HG03025 (cell line): ENCODE measurements at regions not wholly inside any gene's neighbourhood (a gene's known extent, or its start where the extent isn't known, plus 50 kb on each side); places are given as distances from the start of the nearest gene placed in this dataset.

Experiments used
- ATAC-seq: cut with Tn5 transposase; IDR thresholded peaks from one replicate; pipeline ENCODE4 v1.9.1; 2021; ENCODE audit warnings: mild to moderate bottlenecking, moderate library complexity; ENCODE audit not compliant: unreplicated experiment, low FRiP score

DNA sequence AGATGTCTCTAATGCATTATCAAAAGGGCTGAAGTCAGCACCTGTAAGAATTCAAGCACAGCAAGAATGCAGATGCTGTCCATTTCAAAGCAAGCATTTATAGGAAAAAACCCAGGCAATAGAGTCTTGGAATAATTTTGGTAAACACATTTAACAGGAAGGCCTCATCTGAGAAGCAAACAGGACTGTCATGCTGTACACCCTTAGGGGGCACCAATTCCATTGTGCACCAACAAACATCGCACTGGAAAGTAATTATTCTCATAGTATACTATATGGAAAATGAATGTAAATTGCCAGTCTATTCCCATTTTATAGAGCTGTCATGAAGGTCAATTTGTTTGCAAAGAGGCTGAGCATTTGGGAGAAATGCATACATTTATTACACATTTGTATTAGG is 247.3 kb upstream of the SUCLG2 start:
- ATAC-seq: no peak

DNA sequence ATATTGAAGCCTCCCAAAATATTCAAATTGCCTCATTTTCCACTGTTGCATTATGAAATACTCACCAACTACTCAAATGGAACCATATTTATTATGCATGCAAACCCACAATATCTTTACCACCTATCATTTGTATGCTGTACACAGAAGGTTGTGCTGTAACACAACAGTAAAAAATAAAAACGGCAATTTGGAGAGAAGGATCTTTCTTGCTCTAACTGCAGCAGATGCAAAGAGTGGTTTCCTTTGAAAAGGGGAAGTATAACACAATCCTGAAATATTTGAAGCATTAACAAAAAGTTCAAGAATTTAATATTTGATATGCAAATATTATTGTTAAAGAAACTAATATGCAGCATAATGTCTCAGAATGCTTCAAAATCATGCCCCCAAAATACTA is 244.5 kb upstream of the SUCLG2 start:
- no peak for ATAC-seq

- ATAC-seq: no peak
These were observed 243.2 kb upstream of the SUCLG2 start for GRCh38 chr3:67897351-67898336.

DNA sequence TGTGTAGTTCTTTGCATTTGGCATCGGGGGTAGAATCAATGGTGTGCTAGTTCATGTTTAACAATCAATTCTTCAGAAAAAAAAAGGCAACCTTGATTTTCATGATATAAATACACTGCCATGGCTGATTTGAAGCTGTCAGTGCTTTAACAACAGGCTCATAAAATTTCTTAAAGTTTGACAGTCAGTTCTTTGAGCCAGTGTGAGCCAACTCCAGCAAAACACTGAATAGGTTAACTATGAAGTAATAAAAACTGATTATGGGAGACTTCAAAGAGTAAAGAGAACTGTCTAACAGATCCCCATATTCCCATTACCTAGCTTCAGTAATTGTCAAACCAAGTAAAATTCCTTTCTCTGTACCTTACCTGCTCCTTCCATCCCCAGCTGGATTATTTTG is 241.7 kb upstream of the SUCLG2 start:
- ATAC-seq: no peak

DNA sequence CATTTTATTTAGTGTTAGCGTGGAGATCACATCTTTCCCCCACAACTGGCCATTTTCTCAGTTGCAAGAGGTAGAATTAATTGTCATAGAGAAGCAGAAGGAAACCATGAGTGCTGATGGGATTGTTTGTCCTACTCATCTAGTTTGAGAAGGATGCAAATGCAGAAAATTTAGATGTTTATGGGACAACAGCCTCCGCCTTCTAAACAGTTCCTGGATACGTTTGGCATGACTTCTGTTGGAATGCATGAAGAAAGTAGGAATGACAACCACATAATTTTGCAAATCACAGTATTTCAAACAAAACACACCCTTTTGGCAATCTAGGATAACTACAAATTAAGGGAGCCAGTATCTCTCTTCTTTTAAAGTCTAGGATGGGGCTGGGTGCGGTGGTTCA is 240.1 kb upstream of the SUCLG2 start:
- ATAC-seq: no peak

GRCh38 chr3:67884345-67884744 is 229.9 kb upstream of the SUCLG2 start:
- ATAC-seq: no peak

DNA sequence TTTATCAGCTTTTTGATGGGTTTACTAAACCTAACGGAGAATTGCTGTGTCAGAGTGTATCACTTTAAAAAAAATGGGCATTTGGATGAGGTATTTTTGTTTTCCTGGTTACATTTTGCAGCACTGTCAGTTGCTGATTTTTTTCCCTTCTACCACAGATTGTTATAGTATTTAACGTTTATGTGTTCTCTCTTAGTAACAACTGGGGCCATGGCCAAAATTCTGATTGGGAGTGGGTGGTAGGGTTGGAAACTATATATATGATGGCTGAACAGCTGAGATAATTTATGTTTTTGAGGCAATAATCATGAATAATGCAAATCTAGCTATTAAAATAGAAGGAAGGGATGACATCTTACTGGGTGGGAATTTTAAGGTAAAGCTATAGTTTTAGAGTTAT is 229.4 kb upstream of the SUCLG2 start:
- ATAC-seq: no peak

- no peak for ATAC-seq
These were observed 228.6 kb upstream of the SUCLG2 start for GRCh38 chr3:67882981-67883380.

DNA sequence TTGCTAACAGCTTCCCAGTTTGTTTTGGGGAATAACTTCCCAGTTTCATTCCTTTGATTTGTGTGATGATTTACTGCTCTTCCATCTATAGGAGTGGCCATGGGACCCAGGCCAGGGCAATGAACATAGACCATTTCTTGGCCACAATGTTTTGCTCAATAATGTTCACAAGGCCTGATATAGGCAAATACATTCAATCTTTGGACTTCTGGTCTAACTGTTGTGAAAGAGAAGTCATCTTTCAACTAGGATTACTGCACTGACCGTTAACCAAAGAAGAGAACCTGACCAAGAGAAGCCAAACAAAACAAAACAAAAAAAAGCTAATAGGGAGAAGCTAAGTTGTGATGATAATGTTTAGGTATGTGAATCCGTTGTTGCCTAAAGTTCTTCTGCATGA is 221.8 kb upstream of the SUCLG2 start:
- no peak for ATAC-seq

DNA sequence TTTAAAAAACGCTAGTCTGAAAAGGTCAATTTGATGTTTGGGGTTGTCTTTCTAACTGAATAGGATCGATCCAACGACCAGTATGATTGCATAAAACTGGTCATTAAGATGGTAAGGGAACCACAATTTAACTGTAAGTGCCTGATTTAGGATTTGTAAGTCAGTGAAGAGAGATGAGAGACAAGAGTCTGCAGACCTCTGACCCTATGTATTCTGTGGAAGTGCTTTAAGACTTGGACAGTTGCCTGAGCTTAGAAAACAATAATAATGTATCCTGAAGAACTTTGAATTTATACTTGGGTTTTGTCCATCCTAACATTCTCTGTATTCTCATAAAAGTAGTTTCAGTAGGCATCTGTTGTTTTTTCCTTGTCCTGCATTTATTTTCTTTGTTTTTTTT is 221.4 kb upstream of the SUCLG2 start:
- no peak for ATAC-seq

DNA sequence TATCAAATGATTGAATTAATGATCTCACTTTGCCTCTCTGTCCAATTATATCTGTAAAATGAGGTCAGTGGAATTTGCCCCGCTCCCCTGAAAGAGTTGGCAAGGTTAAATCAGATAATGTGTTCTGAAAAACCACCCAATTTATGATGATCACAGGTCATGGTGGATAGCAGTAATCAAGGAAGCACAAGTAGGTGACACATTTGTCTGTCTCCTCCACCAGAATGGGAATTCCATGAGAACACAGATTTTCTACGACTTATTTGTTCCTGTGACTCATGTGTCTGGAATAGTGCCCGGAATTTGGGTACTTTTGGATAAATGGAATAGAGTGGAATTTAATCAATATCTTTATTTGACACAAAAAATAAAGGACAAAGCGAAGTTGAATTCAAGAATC is 220.9 kb upstream of the SUCLG2 start:
- ATAC-seq: no peak

GRCh38 chr3:67870477-67870876 is 216.1 kb upstream of the SUCLG2 start:
- ATAC-seq: no peak

DNA sequence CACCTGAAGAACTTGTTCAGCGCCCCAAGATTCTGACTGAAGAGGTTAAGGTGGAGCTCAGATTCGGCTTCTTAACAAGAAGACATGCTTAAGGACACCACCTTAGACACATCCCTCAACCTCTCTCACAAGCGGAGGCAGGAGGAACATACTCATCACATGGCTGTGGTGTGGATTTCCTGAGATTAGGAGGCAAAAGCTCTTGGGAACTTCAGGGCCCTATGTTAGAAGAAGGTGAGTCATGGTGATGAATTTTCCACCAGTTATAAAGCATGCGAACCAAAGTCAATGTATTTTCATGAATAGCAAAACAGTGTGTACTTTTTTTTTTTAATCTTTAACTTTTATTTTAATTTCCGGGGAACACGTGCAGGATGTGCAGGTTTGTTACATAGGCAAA is 212.2 kb upstream of the SUCLG2 start:
- ATAC-seq: no peak

GRCh38 chr3:67864587-67865183 is 210.3 kb upstream of the SUCLG2 start:
- no peak for ATAC-seq

DNA sequence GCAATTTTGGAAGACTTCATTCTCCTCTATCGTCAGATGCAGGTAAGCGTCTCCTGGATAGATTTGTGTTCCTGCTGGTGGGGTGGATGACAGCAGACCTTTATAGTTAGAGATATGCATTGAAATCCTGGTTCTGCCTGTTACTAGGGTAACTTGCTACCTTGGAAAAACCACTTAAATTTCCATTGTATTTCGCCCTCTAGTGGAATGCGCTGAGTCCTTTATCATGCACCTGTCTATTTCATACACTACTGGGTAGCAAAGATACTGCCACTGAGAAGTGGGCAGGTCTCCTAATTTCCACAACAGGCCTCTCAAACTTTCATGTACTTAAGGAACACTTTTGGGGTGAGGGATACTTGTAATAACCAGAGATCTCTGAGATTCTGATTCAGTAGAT is 209.5 kb upstream of the SUCLG2 start:
- ATAC-seq: no peak

DNA sequence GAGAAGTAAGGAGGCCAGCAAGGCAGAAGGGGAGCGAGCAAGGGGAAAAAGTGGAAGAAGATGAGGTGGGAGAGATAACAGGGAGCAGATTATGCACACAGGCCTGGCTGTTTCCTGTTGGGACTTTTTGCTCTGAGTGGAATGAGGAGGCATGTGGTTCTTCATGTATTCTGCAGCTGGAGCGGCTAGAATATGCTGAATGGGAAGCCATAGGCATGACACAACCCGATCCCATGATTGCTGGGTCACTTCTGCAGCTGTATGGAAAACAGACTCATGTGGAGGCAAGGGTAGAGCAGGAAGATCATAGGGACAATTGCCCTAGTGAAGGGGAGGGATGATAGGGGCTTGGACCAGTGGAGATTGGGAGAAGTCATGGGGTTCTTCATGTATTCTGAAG is 206.0 kb upstream of the SUCLG2 start:
- no peak for ATAC-seq

DNA sequence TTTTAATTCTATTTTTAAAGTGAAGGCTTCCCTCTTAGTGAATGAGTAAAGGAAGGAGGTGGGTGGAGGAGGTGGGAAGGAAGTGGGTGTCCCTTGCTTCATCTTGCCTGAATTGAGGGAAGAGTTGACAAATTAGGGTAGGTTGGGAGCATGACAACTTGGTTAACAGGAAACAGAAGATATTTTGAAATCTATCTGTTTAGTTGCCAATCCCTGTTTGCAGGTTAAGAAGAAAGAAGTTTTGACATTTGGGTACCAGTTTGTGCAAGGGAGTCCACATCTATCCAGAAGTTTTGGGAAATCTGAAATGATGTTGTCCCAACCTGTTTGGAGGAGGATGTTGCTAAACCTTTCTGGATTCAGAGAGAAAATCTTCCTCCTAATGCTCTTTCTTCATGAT is 204.1 kb upstream of the SUCLG2 start:
- no peak for ATAC-seq

- ATAC-seq: no peak
These were observed 202.3 kb upstream of the SUCLG2 start for GRCh38 chr3:67856718-67857117.

GRCh38 chr3:67854663-67855062 is 200.3 kb upstream of the SUCLG2 start:
- ATAC-seq: no peak

- ATAC-seq: no peak
These were observed 199.1 kb upstream of the SUCLG2 start for GRCh38 chr3:67853520-67853919.

DNA sequence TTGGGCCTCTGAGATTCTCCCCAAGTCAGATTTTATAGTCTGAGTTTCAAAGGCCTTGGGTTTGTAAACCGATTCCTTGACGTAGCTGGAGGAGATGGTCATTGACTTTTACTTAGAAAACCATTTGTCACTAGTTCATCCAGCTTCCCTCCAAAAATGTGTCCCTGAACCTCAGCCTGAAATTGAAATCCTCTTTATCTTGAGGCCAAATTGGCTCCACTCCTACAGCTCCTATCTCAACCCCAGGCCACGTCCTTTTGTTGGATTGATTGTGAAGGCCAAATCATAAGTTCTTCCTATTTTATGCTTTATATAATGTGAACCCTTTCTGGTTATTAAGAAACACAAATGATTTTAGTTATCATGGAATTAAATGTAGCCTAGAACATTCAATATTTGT is 193.9 kb upstream of the SUCLG2 start:
- no peak for ATAC-seq

DNA sequence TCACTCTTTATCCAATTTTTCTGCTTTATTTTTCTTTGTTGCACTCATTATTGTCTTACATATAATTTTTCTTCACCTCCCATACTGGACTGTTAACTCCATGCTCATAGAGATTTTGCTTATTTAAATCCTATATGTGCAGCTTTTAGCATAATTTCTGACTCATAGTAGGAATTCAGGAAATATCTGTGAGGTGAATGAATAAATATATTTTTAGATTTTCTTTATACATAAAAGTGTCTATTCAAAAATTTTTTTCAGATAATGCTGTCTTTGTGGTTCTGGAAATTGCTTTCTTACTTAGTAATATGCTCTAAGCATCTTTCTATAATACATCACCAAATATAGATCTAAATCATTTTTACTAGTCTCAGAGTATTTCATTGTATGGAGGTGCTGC is 191.8 kb upstream of the SUCLG2 start:
- ATAC-seq: no peak
